ENCODE measurements at regions not wholly inside any gene's neighbourhood (a gene's known extent, or its start where the extent isn't known, plus 50 kb on each side); places are given as distances from the start of the nearest gene placed in this dataset.

GRCh38 chr5:110099572-110099971 lies 409.8 kb downstream of the MAN2A1 start:
- TF ChIP-seq CTCF (IDR thresholded peaks at IDR 0.05; ENCODE audit: low read depth, low read length): no peak
- no peak for DNase-seq (ENCODE audit: low read depth in 2 of 2)
- H3K4me3 ChIP-seq (replicated peaks in 1 of 2; ENCODE audit: low read depth in 2 of 2, low read length in 2 of 2): no peak overlapping the region

DNA sequence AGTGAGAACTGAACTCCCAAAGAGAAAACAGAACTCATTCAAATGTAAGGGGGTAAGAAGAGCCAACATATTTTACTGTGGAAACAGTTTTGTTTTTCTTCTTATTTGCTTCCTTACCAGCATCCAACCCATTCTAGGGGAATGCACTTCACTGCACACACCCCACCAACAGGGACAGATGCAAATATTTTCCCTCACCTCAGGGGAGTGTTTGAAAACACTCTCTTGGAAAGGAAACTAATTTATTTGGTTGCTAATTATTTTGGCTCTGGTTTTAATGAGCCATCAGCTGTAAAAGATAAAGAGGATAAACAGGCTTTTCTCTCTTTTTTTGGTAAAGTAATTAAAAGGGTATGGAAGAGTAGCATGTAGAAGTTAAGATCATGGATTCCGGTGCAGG lies 413.4 kb downstream of the MAN2A1 start:
- no peak for TF ChIP-seq CTCF (IDR thresholded peaks at IDR 0.05; ENCODE audit: low read depth, low read length)
- no peak overlapping the region for H3K4me3 ChIP-seq (replicated peaks in 1 of 2; ENCODE audit: low read depth in 2 of 2, low read length in 2 of 2)
- no peak for DNase-seq (ENCODE audit: low read depth in 2 of 2)

DNA sequence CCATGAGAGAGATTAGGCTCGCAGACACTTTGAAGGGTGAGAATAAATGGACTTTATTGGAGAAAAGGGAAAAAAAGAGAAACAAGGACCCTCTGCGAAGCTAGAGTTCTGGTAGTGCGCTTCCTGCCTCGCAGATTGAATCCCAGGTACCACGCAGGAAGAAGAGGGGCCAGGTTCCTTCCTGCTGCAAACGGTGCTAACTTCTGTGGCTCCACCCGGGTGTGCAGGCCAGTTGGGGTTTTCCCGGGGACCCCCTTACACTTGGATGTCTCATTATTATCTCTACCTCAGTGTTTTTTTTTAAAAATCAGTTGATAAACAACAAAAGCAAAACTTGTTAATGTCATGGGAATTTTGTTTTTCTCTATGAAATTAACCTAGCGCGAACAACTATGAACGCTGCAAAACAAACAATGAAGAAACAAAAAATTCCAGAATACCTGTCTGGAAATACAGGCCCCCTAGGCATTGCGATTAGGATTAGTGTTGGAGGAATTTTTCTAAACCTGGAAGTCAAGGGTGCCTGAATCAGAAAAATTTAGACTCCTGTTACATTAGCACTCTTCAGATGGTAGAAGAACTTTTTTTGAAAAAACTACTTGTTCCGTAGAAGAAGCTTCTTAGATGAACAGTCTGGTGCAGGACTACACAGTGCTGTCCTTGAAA lies 414.5 kb downstream of the MAN2A1 start:
- DNase-seq (ENCODE audit: low read depth in 2 of 2): no peak
- TF ChIP-seq CTCF (IDR thresholded peaks at IDR 0.05; ENCODE audit: low read depth, low read length): no peak
- H3K4me3 ChIP-seq (replicated peaks in 1 of 2; ENCODE audit: low read depth in 2 of 2, low read length in 2 of 2): no peak overlapping the region

GRCh38 chr5:110104726-110105669 lies 415.3 kb downstream of the MAN2A1 start:
- TF ChIP-seq CTCF (IDR thresholded peaks at IDR 0.05; ENCODE audit: low read depth, low read length): no peak
- DNase-seq (ENCODE audit: low read depth in 2 of 2): no peak
- H3K4me3 ChIP-seq (replicated peaks in 1 of 2; ENCODE audit: low read depth in 2 of 2, low read length in 2 of 2): no peak overlapping the region

GRCh38 chr5:110105692-110106091 lies 416.0 kb downstream of the MAN2A1 start:
- peak; percentile 31 to 41 for DNase-seq (ENCODE audit: low read depth in 2 of 2)
- TF ChIP-seq CTCF (IDR thresholded peaks at IDR 0.05; ENCODE audit: low read depth, low read length): no peak
- H3K4me3 ChIP-seq (replicated peaks in 1 of 2; ENCODE audit: low read depth in 2 of 2, low read length in 2 of 2): no peak overlapping the region

DNA sequence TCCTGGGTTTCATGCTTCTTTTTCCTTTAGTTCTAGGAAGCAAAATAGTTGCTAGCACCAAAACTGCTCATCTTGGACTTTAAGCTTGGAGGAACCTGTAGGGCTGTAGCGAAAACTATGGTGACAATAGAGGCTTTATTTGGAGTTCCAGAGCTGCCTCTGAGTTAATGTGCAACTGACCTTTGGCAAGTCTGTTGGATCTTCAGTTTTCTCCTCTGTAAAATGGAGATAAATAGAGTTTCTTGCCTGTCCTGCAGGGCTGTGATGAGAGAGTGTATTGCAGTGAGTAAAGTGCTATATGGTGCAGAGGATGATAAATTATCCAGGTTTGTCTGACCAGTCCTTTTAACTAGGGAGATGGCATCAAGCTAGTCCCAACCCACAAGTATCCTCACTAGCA lies 417.0 kb downstream of the MAN2A1 start:
- no peak for DNase-seq (ENCODE audit: low read depth in 2 of 2)
- H3K4me3 ChIP-seq (replicated peaks in 1 of 2; ENCODE audit: low read depth in 2 of 2, low read length in 2 of 2): no peak overlapping the region
- TF ChIP-seq CTCF (IDR thresholded peaks at IDR 0.05; ENCODE audit: low read depth, low read length): no peak
